Stimulated activated CD8-positive, alpha-beta memory T cell treated with anti-CD3 and anti-CD28 coated beads, Interleukin-4, amount 100 ng/mL, for 1 hour (primary cell): ENCODE measurements at regions not wholly inside any gene's neighbourhood (a gene's known extent, or its start where the extent isn't known, plus 50 kb on each side); places are given as distances from the start of the nearest gene placed in this dataset.

Experiments
- DNase-seq, 2 donors: peaks; one replicate each; pipeline ENCODE4 v3.0.0-alpha.2; 2020; ENCODE audit warnings: low read depth in 2 of 2, low spot score in 1 of 2

DNA sequence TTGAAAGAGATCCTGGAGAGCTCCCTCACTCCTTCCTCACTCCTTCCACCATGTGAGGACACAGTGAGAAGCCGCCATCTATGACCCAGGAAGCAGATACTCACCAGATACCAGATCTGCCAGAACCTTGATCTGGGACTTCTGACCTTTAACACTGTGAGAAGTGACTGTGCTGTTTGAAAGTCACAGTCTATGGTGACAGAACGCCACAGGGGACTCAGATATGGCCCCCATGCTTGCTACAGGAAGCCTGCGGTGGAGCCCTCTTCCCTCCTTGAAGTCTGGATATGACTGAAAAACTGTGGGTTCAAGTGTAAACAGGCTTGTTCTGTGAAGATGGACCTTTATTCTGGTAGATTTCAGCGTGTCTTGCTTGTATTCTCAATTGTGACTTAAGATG lies 297.8 kb downstream of the KLF6 start:
- no peak for DNase-seq

DNA sequence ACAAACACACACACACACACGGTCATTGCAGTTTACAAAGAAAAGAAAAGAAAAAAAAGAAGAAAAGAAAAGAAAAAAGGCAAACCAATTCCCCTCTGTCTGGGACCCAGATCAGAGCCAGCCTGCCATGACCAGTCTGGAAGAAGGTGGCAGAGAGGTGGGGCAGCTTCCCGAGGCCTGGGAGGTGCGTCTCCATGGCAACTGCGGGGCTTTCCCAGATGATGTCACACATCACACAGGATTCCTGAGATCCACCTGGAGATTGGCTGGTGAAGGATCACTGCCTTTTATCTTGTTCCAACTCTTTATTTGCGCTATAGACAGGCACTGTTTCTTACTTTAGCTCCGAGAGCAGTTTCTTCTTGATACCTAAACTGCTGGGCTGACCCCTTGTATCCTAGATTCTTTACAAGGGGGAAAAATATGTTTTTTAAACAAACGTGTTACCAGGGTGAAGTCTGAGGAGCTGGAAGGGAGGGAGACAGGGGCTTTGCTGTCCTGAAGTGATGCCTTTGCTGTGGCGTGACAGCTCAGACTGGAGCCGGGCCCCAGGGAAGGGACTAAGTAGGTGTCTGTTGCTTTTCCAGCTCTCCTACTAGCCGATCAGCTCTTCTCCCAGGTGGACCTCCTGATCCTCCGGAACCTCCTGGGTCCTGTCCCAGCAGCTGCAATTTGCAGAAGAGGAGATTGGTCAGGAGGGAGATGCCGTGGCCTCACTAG lies 298.5 kb downstream of the KLF6 start:
- no peak for DNase-seq

DNA sequence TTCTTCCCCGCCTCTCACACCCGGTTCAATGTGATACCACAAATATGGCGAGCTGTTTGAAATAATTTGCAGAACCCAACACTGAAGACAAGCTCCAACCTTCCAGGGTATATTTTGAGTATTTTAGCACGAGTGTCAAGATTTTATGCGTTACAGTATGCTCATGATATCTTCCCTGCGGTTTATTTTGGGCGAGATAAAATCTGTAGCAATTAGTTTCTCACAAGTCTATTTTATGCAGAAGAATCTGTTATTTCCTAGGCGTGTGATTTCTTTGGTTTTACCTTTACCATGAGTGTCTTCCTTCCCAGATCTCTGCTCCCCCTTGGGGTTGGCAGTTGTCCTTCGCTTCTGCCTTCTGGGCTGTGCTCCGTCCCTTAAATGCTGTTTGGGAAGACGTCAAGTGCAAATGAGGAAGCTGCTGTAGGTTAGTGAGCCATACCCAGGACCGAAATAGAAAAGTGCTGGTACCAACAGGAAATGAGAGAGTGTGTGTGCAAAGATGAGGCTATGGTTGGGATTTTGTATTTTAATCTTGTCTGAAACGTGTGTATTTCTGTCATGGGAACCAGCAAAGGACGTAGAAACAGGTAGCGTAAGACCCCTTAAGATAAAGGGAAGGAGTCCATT lies 299.8 kb downstream of the KLF6 start:
- no peak for DNase-seq

DNA sequence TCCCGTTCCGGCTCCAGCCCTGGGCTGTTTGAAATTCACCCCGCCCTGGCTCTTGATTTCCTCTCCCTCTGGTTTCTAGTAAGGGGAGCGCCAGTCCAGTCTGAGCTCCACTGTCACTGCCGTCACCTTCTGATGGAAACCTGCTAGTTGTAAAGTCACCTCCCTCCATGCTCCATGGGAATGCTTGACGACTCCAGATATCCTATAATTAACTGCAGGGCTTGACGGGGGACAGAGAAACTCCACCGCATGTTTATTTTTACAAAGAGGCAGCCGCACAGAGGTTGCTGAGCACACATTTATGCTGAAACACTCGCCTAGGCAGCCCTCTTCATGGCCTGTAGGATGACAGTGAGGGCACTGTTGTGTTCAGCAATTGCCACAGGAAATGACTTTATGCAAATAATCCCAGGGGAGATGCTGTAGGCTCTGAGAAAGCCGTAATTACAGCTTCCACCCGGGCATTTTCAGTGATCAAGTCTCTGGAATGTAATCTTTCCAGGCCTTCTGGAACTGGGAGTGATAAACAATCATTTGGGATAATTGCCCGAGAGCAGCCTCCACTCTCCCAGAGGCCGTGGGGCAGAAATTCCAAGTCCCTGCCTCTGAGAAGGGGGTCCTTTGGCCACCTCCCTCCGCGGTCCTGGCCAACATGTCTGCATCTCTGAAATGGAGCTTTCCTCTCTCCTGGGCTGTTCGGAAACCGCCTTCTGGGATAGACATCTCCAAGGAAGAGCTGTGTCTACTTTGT lies 300.5 kb downstream of the KLF6 start:
- no peak for DNase-seq

GRCh38 chr10:3482200-3482993 lies 302.6 kb downstream of the KLF6 start:
- no peak for DNase-seq

GRCh38 chr10:3481496-3481895 lies 303.5 kb downstream of the KLF6 start:
- no peak for DNase-seq

GRCh38 chr10:3480990-3481315 lies 304.1 kb downstream of the KLF6 start:
- no peak for DNase-seq

DNA sequence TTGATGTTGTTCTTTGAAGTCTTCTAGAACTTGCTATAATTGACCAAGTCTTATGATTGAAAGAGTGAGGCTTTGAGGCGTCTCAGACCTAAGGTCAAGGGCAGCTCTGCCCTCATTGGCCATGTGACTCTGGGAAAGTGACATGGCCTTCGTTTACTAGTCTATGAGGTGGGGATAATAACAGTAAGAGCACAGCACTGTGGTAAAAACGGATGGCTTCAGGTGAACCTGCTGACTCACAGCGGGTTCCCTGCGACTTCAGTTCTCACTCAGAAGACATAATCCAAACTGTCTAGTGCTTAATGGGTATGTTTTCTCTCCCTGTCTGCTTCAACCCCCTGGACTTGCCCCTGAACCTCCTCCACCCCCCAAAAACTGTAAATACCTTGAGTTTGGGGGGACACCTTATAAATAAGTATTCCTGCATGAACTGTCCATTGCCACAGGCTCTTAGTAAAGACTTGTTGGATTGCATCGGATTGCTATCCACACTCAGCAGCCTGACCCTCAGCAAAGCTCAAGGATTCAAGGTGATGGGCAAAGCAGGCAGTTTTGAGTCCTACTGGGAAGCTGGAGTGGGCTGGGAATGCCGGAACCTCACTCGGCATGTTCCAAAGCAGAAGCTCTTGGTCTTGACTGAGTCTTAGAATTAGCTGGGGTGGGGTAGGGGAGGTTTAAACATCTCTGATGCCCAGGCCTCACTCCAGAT lies 304.6 kb downstream of the KLF6 start:
- DNase-seq, result no peak

DNA sequence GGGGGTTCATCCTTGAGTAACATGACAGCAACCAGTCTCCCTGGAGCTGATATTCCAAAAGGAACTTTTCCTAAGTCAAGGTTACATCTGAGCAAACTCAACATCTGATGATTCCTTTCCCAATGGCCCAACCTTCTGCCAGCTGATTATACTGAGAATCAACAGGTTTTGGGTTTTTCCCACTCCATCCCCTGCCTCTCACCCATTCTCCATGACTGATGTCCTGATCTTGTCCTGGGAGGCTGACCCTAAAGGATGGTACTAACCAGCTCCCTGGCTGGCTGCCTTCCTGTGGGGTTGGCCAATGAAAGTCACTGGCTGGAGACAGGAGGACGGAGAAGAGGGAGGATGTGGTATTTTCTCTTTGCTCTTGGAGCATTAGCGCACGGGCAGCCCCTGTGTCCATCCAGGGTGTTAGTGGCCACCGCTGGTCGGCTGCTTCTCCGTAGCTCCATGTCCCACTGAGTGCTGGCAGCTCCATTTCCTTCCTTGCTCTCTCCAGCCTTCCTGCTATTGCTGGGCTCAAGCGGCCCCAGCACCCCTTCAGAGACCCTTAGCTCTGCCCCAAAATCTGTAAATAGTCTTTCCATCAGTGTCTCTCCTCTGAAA lies 306.2 kb upstream of the PITRM1 start:
- DNase-seq, result no peak

DNA sequence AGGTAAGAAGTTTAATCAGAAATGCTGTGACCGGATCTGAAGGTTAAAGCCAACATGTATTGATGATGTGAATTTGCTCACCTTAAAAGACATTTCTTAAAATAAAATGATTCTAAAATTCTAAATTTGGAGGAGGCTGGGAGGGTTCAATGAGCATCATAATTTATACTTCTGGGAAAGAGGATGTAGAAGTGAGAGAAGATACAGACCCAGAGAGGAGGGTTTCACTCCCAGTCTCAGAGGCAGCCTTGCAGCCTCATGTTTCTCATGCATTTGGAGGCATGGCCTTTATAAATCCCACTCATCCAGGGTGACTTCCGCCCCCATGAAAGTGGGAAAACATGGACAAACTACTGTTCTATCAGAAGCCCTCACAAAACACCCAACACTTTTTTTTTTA lies 305.6 kb upstream of the PITRM1 start:
- DNase-seq, result no peak

- no peak for DNase-seq
These were observed 305.1 kb upstream of the PITRM1 start for GRCh38 chr10:3477683-3478082.

DNA sequence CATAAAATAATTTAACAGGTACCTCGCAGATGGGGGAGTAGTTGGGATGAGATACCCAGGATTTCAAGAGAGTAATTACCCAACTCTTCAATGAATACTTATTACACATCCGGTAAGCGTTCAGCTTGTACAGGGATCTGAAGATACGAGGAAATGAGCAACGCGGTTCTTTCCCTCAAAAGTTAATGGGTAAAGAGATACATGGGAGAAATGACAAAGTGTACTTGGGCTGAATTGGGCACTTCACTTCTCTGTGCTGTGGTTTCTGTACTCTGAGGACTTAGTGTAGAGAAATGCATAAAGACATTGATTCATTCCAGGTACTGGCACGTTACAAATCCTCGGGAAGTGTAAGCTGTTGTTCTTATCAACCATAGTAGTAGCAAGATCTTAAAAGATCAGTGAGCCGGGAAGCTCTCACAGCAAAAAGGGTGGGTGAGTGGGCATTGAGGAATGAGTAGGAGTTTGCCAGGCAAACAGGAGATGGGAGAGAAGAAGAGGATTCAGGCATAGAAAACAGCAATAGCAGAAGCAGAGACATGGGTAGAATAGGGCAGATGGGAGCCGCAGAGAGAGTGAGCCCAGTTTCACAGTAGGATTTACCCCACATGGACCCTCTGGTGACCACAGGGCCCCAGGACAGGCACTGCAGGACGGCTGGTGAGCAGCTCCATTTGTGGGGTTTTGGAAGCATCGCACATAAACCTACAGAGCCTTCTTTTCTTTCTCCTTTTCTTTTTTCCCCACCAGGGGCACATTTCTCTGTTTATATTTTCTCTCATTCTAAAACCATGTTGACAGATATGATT lies 304.3 kb upstream of the PITRM1 start:
- DNase-seq, result no peak

DNA sequence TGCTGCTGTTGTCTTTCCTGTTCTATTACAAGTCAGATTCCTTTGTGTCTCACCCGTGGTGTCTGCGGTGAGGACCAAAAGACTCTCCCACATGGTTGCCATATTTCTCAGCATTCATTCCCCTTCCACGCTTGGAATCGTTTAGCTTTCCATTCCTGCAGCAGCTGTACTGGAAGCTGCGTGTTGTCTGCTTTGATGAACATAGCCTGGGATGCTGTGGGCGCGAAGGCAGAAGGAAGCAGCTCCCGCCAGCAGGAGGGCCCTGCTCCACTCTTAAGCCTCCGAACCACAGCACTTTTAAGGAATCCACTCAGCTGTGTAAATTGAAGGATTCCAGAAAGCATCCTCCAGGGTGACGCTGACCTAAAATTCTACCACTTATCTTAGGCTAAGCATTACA lies 303.6 kb upstream of the PITRM1 start:
- no peak for DNase-seq

DNA sequence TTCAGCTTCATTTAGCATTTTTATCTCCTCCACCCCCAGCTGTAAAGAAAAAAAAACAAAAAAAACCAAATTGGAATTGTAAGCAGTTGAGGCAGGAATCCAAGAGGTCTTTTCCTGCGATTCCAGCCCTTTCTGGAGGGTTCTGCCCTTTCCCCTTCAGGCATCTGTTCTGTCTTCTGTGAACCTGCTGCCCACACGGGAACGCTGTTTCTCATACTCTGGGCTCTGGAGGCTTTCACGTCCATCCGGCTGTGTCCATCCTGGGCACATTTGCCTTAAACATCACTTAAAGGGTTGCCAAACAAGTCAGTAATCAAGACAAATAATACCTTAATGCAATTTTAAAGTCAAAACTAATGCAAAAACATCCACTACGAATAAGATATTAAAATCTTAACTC lies 302.8 kb upstream of the PITRM1 start:
- no peak for DNase-seq

DNA sequence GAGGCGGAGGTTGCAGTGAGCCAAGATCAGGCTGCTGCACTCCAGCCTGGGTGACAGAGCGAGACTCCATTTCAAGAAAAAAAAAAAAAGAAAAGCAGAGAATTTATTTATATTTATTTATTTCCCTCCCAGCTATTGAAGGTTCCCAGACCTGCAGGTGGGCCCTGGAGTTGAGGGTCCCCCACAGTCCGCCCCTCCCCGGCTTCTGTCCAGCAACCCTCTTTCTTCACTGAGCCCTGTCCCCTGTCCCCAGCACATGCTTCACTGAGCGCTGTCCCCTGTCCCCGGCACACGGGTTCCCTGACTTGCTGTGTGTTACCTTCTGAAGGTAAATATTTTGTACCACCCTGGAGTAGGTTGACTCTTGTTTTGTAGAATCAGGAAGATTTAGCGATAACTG lies 301.7 kb upstream of the PITRM1 start:
- no peak for DNase-seq

- no peak for DNase-seq
These were observed 300.7 kb upstream of the PITRM1 start for GRCh38 chr10:3473271-3473670.

DNA sequence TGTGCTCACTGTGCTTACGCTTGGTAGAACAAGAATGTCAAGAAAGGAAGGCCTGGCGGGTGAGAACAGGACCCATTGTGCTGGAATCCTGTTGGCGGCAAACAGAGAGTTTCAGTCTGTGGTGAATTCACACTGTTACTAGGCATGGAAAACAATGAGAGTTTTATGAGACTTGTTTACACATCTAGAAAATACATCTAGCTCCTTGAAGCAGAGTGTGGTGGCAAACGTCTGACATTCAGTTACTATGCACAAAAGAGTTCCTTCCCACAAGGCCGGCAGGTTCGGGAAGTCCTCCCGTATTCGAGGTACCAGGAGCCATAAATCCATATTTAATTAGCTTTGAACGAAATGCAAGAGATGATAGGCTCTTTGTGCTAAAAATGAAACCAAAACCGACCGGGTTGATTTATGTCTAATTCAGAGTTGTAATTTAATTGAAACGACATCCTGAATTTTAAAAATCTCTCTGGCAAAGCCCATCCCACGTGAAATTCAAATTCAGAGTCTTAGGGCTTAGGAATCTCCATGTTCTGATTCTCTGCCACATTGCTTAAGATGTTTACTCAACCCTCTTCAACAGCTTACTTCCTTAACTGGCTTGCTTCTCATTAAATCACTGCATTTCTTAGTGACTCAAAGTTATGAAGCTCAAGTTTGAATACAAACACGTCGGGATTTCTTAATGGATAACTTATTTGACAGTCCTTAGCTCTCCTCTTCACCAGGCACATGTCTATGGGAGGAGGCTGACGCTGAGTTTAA lies 299.9 kb upstream of the PITRM1 start:
- no peak for DNase-seq

GRCh38 chr10:3471927-3472286 lies 299.3 kb upstream of the PITRM1 start:
- DNase-seq, result no peak

- DNase-seq, result no peak
These were observed 298.9 kb upstream of the PITRM1 start for GRCh38 chr10:3471472-3471871.
